ENCODE measurements at regions not wholly inside any gene's neighbourhood (a gene's known extent, or its start where the extent isn't known, plus 50 kb on each side); places are given as distances from the start of the nearest gene placed in this dataset.

GRCh38 chr16:51629576-51629975, 478.5 kb upstream of the SALL1 start:
- no peaks in the 10 kb centered on the region for H3K27me3 ChIP-seq (ENCODE audit: insufficient read depth, low read depth, severe bottlenecking)
- no peak for DNase-seq
- TF ChIP-seq CTCF (IDR thresholded peaks at IDR 0.05; ENCODE audit: low read depth, low read length): no peak
- no peaks in the 10 kb centered on the region for H3K36me3 ChIP-seq
- no peak overlapping the region for H3K4me3 ChIP-seq (ENCODE audit: low read depth, low read length)
- H3K9me3 ChIP-seq (ENCODE audit: severe bottlenecking): no peaks in the 10 kb centered on the region
- no peak overlapping the region for H3K27ac ChIP-seq

- DNase-seq: no peak
- Histone ChIP-seq H3K9me3 (ENCODE audit: severe bottlenecking) (no peaks in the 10 kb centered on the region), H3K4me3 (ENCODE audit: low read depth, low read length) (no peak overlapping the region), H3K36me3 (no peaks in the 10 kb centered on the region), H3K27ac (no peak overlapping the region), H3K27me3 (ENCODE audit: insufficient read depth, low read depth, severe bottlenecking) (no peaks in the 10 kb centered on the region)
- TF ChIP-seq CTCF (IDR thresholded peaks at IDR 0.05; ENCODE audit: low read depth, low read length): no peak
Observed at GRCh38 chr16:51624080-51624775, 473.2 kb upstream of the SALL1 start.

- no peaks in the 10 kb centered on the region for H3K27me3 ChIP-seq (ENCODE audit: insufficient read depth, low read depth, severe bottlenecking)
- no peaks in the 10 kb centered on the region for H3K36me3 ChIP-seq
- TF ChIP-seq CTCF (IDR thresholded peaks at IDR 0.05; ENCODE audit: low read depth, low read length): no peak
- H3K27ac ChIP-seq: no peak overlapping the region
- no peak overlapping the region for H3K4me3 ChIP-seq (ENCODE audit: low read depth, low read length)
- H3K9me3 ChIP-seq (ENCODE audit: severe bottlenecking): no peaks in the 10 kb centered on the region
- DNase-seq: no peak
Observed at GRCh38 chr16:51621610-51622009, 470.5 kb upstream of the SALL1 start.

GRCh38 chr16:51615141-51615540, 464.1 kb upstream of the SALL1 start:
- H3K9me3 ChIP-seq (ENCODE audit: severe bottlenecking): no peaks in the 10 kb centered on the region
- H3K4me3 ChIP-seq (ENCODE audit: low read depth, low read length): no peak overlapping the region
- no peak for DNase-seq
- H3K36me3 ChIP-seq: no peaks in the 10 kb centered on the region
- no peak overlapping the region for H3K27ac ChIP-seq
- TF ChIP-seq CTCF (IDR thresholded peaks at IDR 0.05; ENCODE audit: low read depth, low read length): no peak
- H3K27me3 ChIP-seq (ENCODE audit: insufficient read depth, low read depth, severe bottlenecking): no peaks in the 10 kb centered on the region

GRCh38 chr16:51607201-51607651, 456.2 kb upstream of the SALL1 start:
- no peak overlapping the region for H3K27ac ChIP-seq
- no peak overlapping the region for H3K4me3 ChIP-seq (ENCODE audit: low read depth, low read length)
- no peaks in the 10 kb centered on the region for H3K36me3 ChIP-seq
- no peak for DNase-seq
- H3K27me3 ChIP-seq (ENCODE audit: insufficient read depth, low read depth, severe bottlenecking): no peaks in the 10 kb centered on the region
- no peaks in the 10 kb centered on the region for H3K9me3 ChIP-seq (ENCODE audit: severe bottlenecking)
- no peak for TF ChIP-seq CTCF (IDR thresholded peaks at IDR 0.05; ENCODE audit: low read depth, low read length)

- H3K4me3 ChIP-seq (ENCODE audit: low read depth, low read length): no peak overlapping the region
- DNase-seq: no peak
- H3K9me3 ChIP-seq (ENCODE audit: severe bottlenecking): peaks cover 9% of the 10 kb centered on the region
- no peak for TF ChIP-seq CTCF (IDR thresholded peaks at IDR 0.05; ENCODE audit: low read depth, low read length)
- H3K36me3 ChIP-seq: no peaks in the 10 kb centered on the region
- H3K27me3 ChIP-seq (ENCODE audit: insufficient read depth, low read depth, severe bottlenecking): no peaks in the 10 kb centered on the region
- H3K27ac ChIP-seq: no peak overlapping the region
Observed at GRCh38 chr16:51596247-51596646, 445.2 kb upstream of the SALL1 start.
